ENCODE measurements at regions not wholly inside any gene's neighbourhood (a gene's known extent, or its start where the extent isn't known, plus 50 kb on each side); places are given as distances from the start of the nearest gene placed in this dataset.

- in situ Hi-C loops (cut with MboI; ENCODE audit: low pct_ligation_motif_present in 1 of 4, low pct_unique_long_range_greater_than_20kb in 1 of 4, low sequenced_read_pairs in 3 of 4), result no loop called here
- no peaks in the 10 kb centered on the region for H3K9me3 ChIP-seq
- peaks cover 10 to 38% (median 15%) of the 10 kb centered on the region in 4 donors for H3K4me1 ChIP-seq
- peak overlapping the region in 2 of 4 donors; percentile 12 to 34 for H3K27ac ChIP-seq
- no peaks in the 10 kb centered on the region for H3K27me3 ChIP-seq
- no peak for DNase-seq
- WGBS, 2 donors (ENCODE audit: low coverage in 1 of 2), result 43 to 87% methylated on average over 1 of the region's 1 CpG
- intact Hi-C loops (cut with DNase I; ENCODE audit: low total_unique reads), result no loop called here
- TF ChIP-seq EP300 (IDR thresholded peaks at IDR 0.05; ENCODE audit: low read depth) (no peak), POLR2AphosphoS5 (IDR thresholded peaks at IDR 0.05) (no peak), POLR2A (IDR thresholded peaks at IDR 0.05) (no peak)
- TF ChIP-seq, protein P1, sequence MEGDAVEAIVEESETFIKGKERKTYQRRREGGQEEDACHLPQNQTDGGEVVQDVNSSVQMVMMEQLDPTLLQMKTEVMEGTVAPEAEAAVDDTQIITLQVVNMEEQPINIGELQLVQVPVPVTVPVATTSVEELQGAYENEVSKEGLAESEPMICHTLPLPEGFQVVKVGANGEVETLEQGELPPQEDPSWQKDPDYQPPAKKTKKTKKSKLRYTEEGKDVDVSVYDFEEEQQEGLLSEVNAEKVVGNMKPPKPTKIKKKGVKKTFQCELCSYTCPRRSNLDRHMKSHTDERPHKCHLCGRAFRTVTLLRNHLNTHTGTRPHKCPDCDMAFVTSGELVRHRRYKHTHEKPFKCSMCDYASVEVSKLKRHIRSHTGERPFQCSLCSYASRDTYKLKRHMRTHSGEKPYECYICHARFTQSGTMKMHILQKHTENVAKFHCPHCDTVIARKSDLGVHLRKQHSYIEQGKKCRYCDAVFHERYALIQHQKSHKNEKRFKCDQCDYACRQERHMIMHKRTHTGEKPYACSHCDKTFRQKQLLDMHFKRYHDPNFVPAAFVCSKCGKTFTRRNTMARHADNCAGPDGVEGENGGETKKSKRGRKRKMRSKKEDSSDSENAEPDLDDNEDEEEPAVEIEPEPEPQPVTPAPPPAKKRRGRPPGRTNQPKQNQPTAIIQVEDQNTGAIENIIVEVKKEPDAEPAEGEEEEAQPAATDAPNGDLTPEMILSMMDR (IDR thresholded peaks at IDR 0.05), result no peak
- no peak overlapping the region for H3K4me3 ChIP-seq
- H3K36me3 ChIP-seq, result no peaks in the 10 kb centered on the region
Measured at GRCh38 chr4:141348573-141348972, 127.9 kb downstream of the ZNF330 start.

GRCh38 chr4:141349236-141349635 is 128.5 kb downstream of the ZNF330 start:
- no peaks in the 10 kb centered on the region for H3K9me3 ChIP-seq
- peak overlapping the region in 1 of 4 donors; percentile 55 for H3K27ac ChIP-seq
- TF ChIP-seq POLR2A (IDR thresholded peaks at IDR 0.05) (no peak), EP300 (IDR thresholded peaks at IDR 0.05; ENCODE audit: low read depth) (no peak)
- TF ChIP-seq, protein P1 (IDR thresholded peaks at IDR 0.05), result no peak
- H3K4me1 ChIP-seq, result peaks cover 10 to 38% (median 15%) of the 10 kb centered on the region in 4 donors
- H3K36me3 ChIP-seq, result no peaks in the 10 kb centered on the region
- intact Hi-C loops (cut with DNase I; ENCODE audit: low total_unique reads), result no loop called here
- H3K4me3 ChIP-seq, result no peak overlapping the region
- in situ Hi-C loops (cut with MboI; ENCODE audit: low pct_ligation_motif_present in 1 of 4, low pct_unique_long_range_greater_than_20kb in 1 of 4, low sequenced_read_pairs in 3 of 4), result no loop called here
- DNase-seq, result no peak
- H3K27me3 ChIP-seq, result no peaks in the 10 kb centered on the region

GRCh38 chr4:141350122-141350905 is 129.6 kb downstream of the ZNF330 start:
- peaks cover 10 to 38% (median 15%) of the 10 kb centered on the region in 4 donors for H3K4me1 ChIP-seq
- intact Hi-C loops (cut with DNase I; ENCODE audit: low total_unique reads), result no loop called here
- WGBS, 2 donors (ENCODE audit: low coverage in 1 of 2), result 27 to 31% methylated on average over 3 of the region's 3 CpGs

DNA sequence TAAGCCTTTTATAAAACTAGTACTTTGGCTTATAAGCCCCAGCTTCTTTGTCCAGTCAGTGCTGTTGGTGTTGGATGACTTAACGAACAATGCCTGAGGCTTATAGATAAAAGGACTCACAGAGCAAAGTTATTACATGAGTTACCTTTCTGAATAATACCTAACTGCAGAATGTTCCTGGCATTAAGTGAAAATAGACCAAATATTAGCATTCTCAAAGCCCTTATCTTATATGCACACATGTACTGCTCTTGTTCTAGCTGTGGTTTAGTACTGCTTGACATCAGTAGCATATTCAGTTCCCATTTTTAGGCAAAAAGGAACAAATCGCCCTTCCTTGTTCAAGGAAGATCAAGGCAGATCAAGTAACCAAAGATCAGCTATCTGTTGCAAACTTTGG is 131.6 kb downstream of the ZNF330 start:
- Histone ChIP-seq H3K4me1 (peaks cover 10 to 36% (median 15%) of the 10 kb centered on the region in 4 donors), H3K36me3 (no peaks in the 10 kb centered on the region), H3K9me3 (no peaks in the 10 kb centered on the region), H3K27ac (peak overlapping the region in 3 of 4 donors; percentile 40 to 56 (median 42)), H3K4me3 (no peak overlapping the region), H3K27me3 (no peaks in the 10 kb centered on the region)
- intact Hi-C loops (cut with DNase I; ENCODE audit: low total_unique reads) (no loop called here), in situ Hi-C loops (cut with MboI; ENCODE audit: low pct_ligation_motif_present in 1 of 4, low pct_unique_long_range_greater_than_20kb in 1 of 4, low sequenced_read_pairs in 3 of 4) (no loop called here)
- TF ChIP-seq, protein P1 (IDR thresholded peaks at IDR 0.05), result no peak
- TF ChIP-seq EP300 (IDR thresholded peaks at IDR 0.05; ENCODE audit: low read depth) (no peak), POLR2AphosphoS5 (IDR thresholded peaks at IDR 0.05) (no peak), POLR2A (IDR thresholded peaks at IDR 0.05) (no peak)
- no peak for DNase-seq
- WGBS, 2 donors (ENCODE audit: low coverage in 1 of 2), result 68 to 69% methylated on average over 2 of the region's 2 CpGs

More at GRCh38 chr4:141350122-141350905, 129.6 kb downstream of the ZNF330 start:
- Histone ChIP-seq H3K4me3 (no peak overlapping the region), H3K27me3 (no peaks in the 10 kb centered on the region), H3K9me3 (no peaks in the 10 kb centered on the region), H3K36me3 (no peaks in the 10 kb centered on the region), H3K27ac (peak overlapping the region; percentile 29 to 55 (median 44))
- TF ChIP-seq, protein P1 (IDR thresholded peaks at IDR 0.05), result no peak
- TF ChIP-seq POLR2AphosphoS5 (IDR thresholded peaks at IDR 0.05), result peak; percentile 51 to 75 (median 62)
- TF ChIP-seq EP300 (IDR thresholded peaks at IDR 0.05; ENCODE audit: low read depth), result peak; percentile 18
- DNase-seq, result peak; percentile 82
- in situ Hi-C loops (cut with MboI; ENCODE audit: low pct_ligation_motif_present in 1 of 4, low pct_unique_long_range_greater_than_20kb in 1 of 4, low sequenced_read_pairs in 3 of 4), result no loop called here
